Ascending aorta (tissue), 2 donors: ENCODE measurements at regions not wholly inside any gene's neighbourhood (a gene's known extent, or its start where the extent isn't known, plus 50 kb on each side); places are given as distances from the start of the nearest gene placed in this dataset.

Experiments used
- DNase-seq, 2 donors: peaks; one replicate each; pipeline ENCODE4 v3.0.0-alpha.2; 2019; ENCODE audit warnings: low spot score in 2 of 2
- H3K27ac ChIP-seq, 2 donors: fragments of 200-600 bp; sonication (generic); one replicate each; pipeline ENCODE4 v1.5.1; 2016 to 2017; ENCODE audit warnings: mild to moderate bottlenecking in 1 of 2
- H3K27me3 ChIP-seq: fragments of 200-600 bp; sonication (generic); one replicate; pipeline ENCODE4 v1.5.1; 2017
- H3K36me3 ChIP-seq, 2 donors: fragments of 200-600 bp; sonication (generic); one replicate each; pipeline ENCODE4 v1.5.1; 2016
- H3K4me1 ChIP-seq, 2 donors: fragments of 200-600 bp; sonication (generic); one replicate each; pipeline ENCODE4 v1.5.1; 2016 to 2017; ENCODE audit warnings: mild to moderate bottlenecking in 1 of 2
- H3K4me3 ChIP-seq, 2 donors: fragments of 200-600 bp; sonication (generic); one replicate each; pipeline ENCODE4 v1.5.1; 2016 to 2017; ENCODE audit warnings: mild to moderate bottlenecking in 1 of 2
- H3K9me3 ChIP-seq, 2 donors: fragments of 200-600 bp; sonication (generic); one replicate each; pipeline ENCODE4 v1.5.1; 2016
- CTCF ChIP-seq, 3 experiments: fragments of 200-600 bp in 2 of 3; fragments of 450-650 bp in 1 of 3; sonication (generic) in 2 of 3; IDR thresholded peaks; one replicate each; pipeline ENCODE4 v1.5.1; 2016 to 2019; ENCODE audit warnings: antibody characterized with exemption in 3 of 3, mild to moderate bottlenecking in 1 of 3, moderate library complexity in 1 of 3
- intact Hi-C: fragments of 100-400 bp; cut with DNase I; formaldehyde crosslinking; loops from one replicate; pipeline ENCODE4 v1.15.1; 2023

GRCh38 chr4:3871181-3871852, 105.1 kb downstream of the ADRA2C start:
- H3K27ac ChIP-seq: no peak overlapping the region
- no peaks in the 10 kb centered on the region for H3K9me3 ChIP-seq
- no peaks in the 10 kb centered on the region for H3K4me1 ChIP-seq
- H3K4me3 ChIP-seq: no peak overlapping the region
- intact Hi-C loops: loop anchor here (10.0 kb wide), 1 partner anchor 527 kb away; no protein-coding TSS in a partner anchor
- no peak for DNase-seq
- H3K36me3 ChIP-seq: no peaks in the 10 kb centered on the region
- no peaks in the 10 kb centered on the region for H3K27me3 ChIP-seq
- no peak for TF ChIP-seq CTCF (IDR thresholded peaks at IDR 0.05)

GRCh38 chr4:3871881-3872833, 106.0 kb downstream of the ADRA2C start:
- H3K27me3 ChIP-seq: no peaks in the 10 kb centered on the region
- no peak overlapping the region for H3K27ac ChIP-seq
- intact Hi-C loops: loop anchor here (10.0 kb wide), 1 partner anchor 527 kb away; no protein-coding TSS in a partner anchor
- H3K9me3 ChIP-seq: no peaks in the 10 kb centered on the region
- DNase-seq: no peak
- H3K36me3 ChIP-seq: no peaks in the 10 kb centered on the region
- no peaks in the 10 kb centered on the region for H3K4me1 ChIP-seq
- no peak overlapping the region for H3K4me3 ChIP-seq
- no peak for TF ChIP-seq CTCF (IDR thresholded peaks at IDR 0.05)

- no peak for DNase-seq
- H3K27me3 ChIP-seq: no peaks in the 10 kb centered on the region
Measured at GRCh38 chr4:3872834-3873313, 106.7 kb downstream of the ADRA2C start.

GRCh38 chr4:3873408-3874027, 107.3 kb downstream of the ADRA2C start:
- no peak overlapping the region for H3K27ac ChIP-seq
- intact Hi-C loops: loop anchor here (10.0 kb wide), 1 partner anchor 529 kb away; no protein-coding TSS in a partner anchor
- H3K4me3 ChIP-seq: no peak overlapping the region
- H3K9me3 ChIP-seq: no peaks in the 10 kb centered on the region
- TF ChIP-seq CTCF (IDR thresholded peaks at IDR 0.05): no peak
- peaks cover 4% of the 10 kb centered on the region for H3K27me3 ChIP-seq
- no peaks in the 10 kb centered on the region for H3K36me3 ChIP-seq
- H3K4me1 ChIP-seq: no peaks in the 10 kb centered on the region
- DNase-seq: no peak

More at GRCh38 chr4:3872834-3873313, 106.7 kb downstream of the ADRA2C start:
- Histone ChIP-seq H3K9me3 (no peaks in the 10 kb centered on the region), H3K27ac (no peak overlapping the region), H3K4me3 (no peak overlapping the region), H3K4me1 (no peaks in the 10 kb centered on the region), H3K36me3 (no peaks in the 10 kb centered on the region)
- no peak for TF ChIP-seq CTCF (IDR thresholded peaks at IDR 0.05)
- intact Hi-C loops: loop anchor here (10.0 kb wide), 1 partner anchor 528 kb away; no protein-coding TSS in a partner anchor

GRCh38 chr4:3874028-3874415, 107.8 kb downstream of the ADRA2C start:
- Histone ChIP-seq H3K27me3 (peaks cover 5% of the 10 kb centered on the region), H3K27ac (no peak overlapping the region), H3K4me3 (no peak overlapping the region), H3K9me3 (no peaks in the 10 kb centered on the region), H3K36me3 (no peaks in the 10 kb centered on the region), H3K4me1 (no peaks in the 10 kb centered on the region)
- no peak for DNase-seq
- intact Hi-C loops: loop anchor here (10.0 kb wide), 1 partner anchor 529 kb away; no protein-coding TSS in a partner anchor
- no peak for TF ChIP-seq CTCF (IDR thresholded peaks at IDR 0.05)
